ENCODE measurements at regions not wholly inside any gene's neighbourhood (a gene's known extent, or its start where the extent isn't known, plus 50 kb on each side); places are given as distances from the start of the nearest gene placed in this dataset.

- no peaks in the 10 kb centered on the region for H3K4me1 ChIP-seq (ENCODE audit: insufficient read depth, low read length)
- DNase-seq (no peak), ATAC-seq (ENCODE audit: insufficient read depth, low read depth) (no peak)
- no peaks in the 10 kb centered on the region for H4K20me1 ChIP-seq (ENCODE audit: insufficient read depth, low read length)
- H2AFZ ChIP-seq (ENCODE audit: low read depth, low read length), result no peak overlapping the region
- H3K27ac ChIP-seq (ENCODE audit: low read length), result no peak overlapping the region
- no peaks in the 10 kb centered on the region for H3K79me2 ChIP-seq (ENCODE audit: insufficient read depth, low read length)
- H3K4me2 ChIP-seq (ENCODE audit: insufficient read depth, low read length), result no peak overlapping the region
- H3K9me3 ChIP-seq (ENCODE audit: insufficient read depth, low read length, severe bottlenecking), result no peaks in the 10 kb centered on the region
- peaks cover 7% of the 10 kb centered on the region for H3K27me3 ChIP-seq (ENCODE audit: insufficient read depth, low read length, poor library complexity)
- H3K4me3 ChIP-seq (ENCODE audit: low read depth in 1 of 2, low read length in 2 of 2), result no peak overlapping the region
- TF ChIP-seq CTCF (IDR thresholded peaks at IDR 0.05; ENCODE audit: borderline replicate concordance, extremely low read depth, low read length, poor library complexity, severe bottlenecking), result no peak
- TF ChIP-seq EZH2 (IDR thresholded peaks at IDR 0.05; ENCODE audit: borderline replicate concordance, low read depth, low read length, severe bottlenecking), result no peak
- H3K36me3 ChIP-seq (ENCODE audit: insufficient read depth, low read length), result no peaks in the 10 kb centered on the region
- no peak overlapping the region for H3K9ac ChIP-seq (ENCODE audit: low read depth, low read length)
These were observed 190.5 kb downstream of the SEC61B start for GRCh38 chr9:99412606-99413005.

- no peaks in the 10 kb centered on the region for H3K4me1 ChIP-seq (ENCODE audit: insufficient read depth, low read length)
- no peak overlapping the region for H2AFZ ChIP-seq (ENCODE audit: low read depth, low read length)
- H4K20me1 ChIP-seq (ENCODE audit: insufficient read depth, low read length), result no peaks in the 10 kb centered on the region
- H3K27me3 ChIP-seq (ENCODE audit: insufficient read depth, low read length, poor library complexity), result peaks cover 7% of the 10 kb centered on the region
- no peak overlapping the region for H3K9ac ChIP-seq (ENCODE audit: low read depth, low read length)
- no peaks in the 10 kb centered on the region for H3K36me3 ChIP-seq (ENCODE audit: insufficient read depth, low read length)
- H3K4me3 ChIP-seq (ENCODE audit: low read depth in 1 of 2, low read length in 2 of 2), result no peak overlapping the region
- H3K79me2 ChIP-seq (ENCODE audit: insufficient read depth, low read length), result no peaks in the 10 kb centered on the region
- H3K9me3 ChIP-seq (ENCODE audit: insufficient read depth, low read length, severe bottlenecking), result no peaks in the 10 kb centered on the region
- no peak overlapping the region for H3K27ac ChIP-seq (ENCODE audit: low read length)
- H3K4me2 ChIP-seq (ENCODE audit: insufficient read depth, low read length), result no peak overlapping the region
- no peak for DNase-seq
- TF ChIP-seq CTCF (IDR thresholded peaks at IDR 0.05; ENCODE audit: borderline replicate concordance, extremely low read depth, low read length, poor library complexity, severe bottlenecking) (no peak), EZH2 (IDR thresholded peaks at IDR 0.05; ENCODE audit: borderline replicate concordance, low read depth, low read length, severe bottlenecking) (no peak)
- ATAC-seq (ENCODE audit: insufficient read depth, low read depth), result no peak
These were observed 192.2 kb downstream of the SEC61B start for GRCh38 chr9:99414321-99414720.

- H3K36me3 ChIP-seq (ENCODE audit: insufficient read depth, low read length), result no peaks in the 10 kb centered on the region
- H3K27ac ChIP-seq (ENCODE audit: low read length), result no peak overlapping the region
- no peaks in the 10 kb centered on the region for H3K79me2 ChIP-seq (ENCODE audit: insufficient read depth, low read length)
- H3K4me1 ChIP-seq (ENCODE audit: insufficient read depth, low read length), result no peaks in the 10 kb centered on the region
- no peak for TF ChIP-seq EZH2 (IDR thresholded peaks at IDR 0.05; ENCODE audit: borderline replicate concordance, low read depth, low read length, severe bottlenecking)
- TF ChIP-seq CTCF (IDR thresholded peaks at IDR 0.05; ENCODE audit: borderline replicate concordance, extremely low read depth, low read length, poor library complexity, severe bottlenecking), result no peak
- no peak overlapping the region for H3K9ac ChIP-seq (ENCODE audit: low read depth, low read length)
- H2AFZ ChIP-seq (ENCODE audit: low read depth, low read length), result no peak overlapping the region
- no peak for ATAC-seq (ENCODE audit: insufficient read depth, low read depth)
- H3K27me3 ChIP-seq (ENCODE audit: insufficient read depth, low read length, poor library complexity), result peaks cover 7% of the 10 kb centered on the region
- H4K20me1 ChIP-seq (ENCODE audit: insufficient read depth, low read length), result no peaks in the 10 kb centered on the region
- H3K9me3 ChIP-seq (ENCODE audit: insufficient read depth, low read length, severe bottlenecking), result no peaks in the 10 kb centered on the region
- no peak overlapping the region for H3K4me2 ChIP-seq (ENCODE audit: insufficient read depth, low read length)
- DNase-seq, result no peak
- H3K4me3 ChIP-seq (ENCODE audit: low read depth in 1 of 2, low read length in 2 of 2), result no peak overlapping the region
These were observed 193.5 kb downstream of the SEC61B start for GRCh38 chr9:99415606-99416005.

- no peaks in the 10 kb centered on the region for H3K79me2 ChIP-seq (ENCODE audit: insufficient read depth, low read length)
- no peak overlapping the region for H3K4me3 ChIP-seq (ENCODE audit: low read depth in 1 of 2, low read length in 2 of 2)
- no peak overlapping the region for H3K27ac ChIP-seq (ENCODE audit: low read length)
- ATAC-seq (ENCODE audit: insufficient read depth, low read depth) (no peak), DNase-seq (no peak)
- TF ChIP-seq EZH2 (IDR thresholded peaks at IDR 0.05; ENCODE audit: borderline replicate concordance, low read depth, low read length, severe bottlenecking), result no peak
- TF ChIP-seq CTCF (IDR thresholded peaks at IDR 0.05; ENCODE audit: borderline replicate concordance, extremely low read depth, low read length, poor library complexity, severe bottlenecking), result no peak
- H3K4me1 ChIP-seq (ENCODE audit: insufficient read depth, low read length), result no peaks in the 10 kb centered on the region
- no peaks in the 10 kb centered on the region for H3K9me3 ChIP-seq (ENCODE audit: insufficient read depth, low read length, severe bottlenecking)
- H4K20me1 ChIP-seq (ENCODE audit: insufficient read depth, low read length), result no peaks in the 10 kb centered on the region
- H3K36me3 ChIP-seq (ENCODE audit: insufficient read depth, low read length), result no peaks in the 10 kb centered on the region
- H3K27me3 ChIP-seq (ENCODE audit: insufficient read depth, low read length, poor library complexity), result peaks cover 7% of the 10 kb centered on the region
- H3K9ac ChIP-seq (ENCODE audit: low read depth, low read length), result no peak overlapping the region
- no peak overlapping the region for H2AFZ ChIP-seq (ENCODE audit: low read depth, low read length)
- H3K4me2 ChIP-seq (ENCODE audit: insufficient read depth, low read length), result no peak overlapping the region
These were observed 193.9 kb downstream of the SEC61B start for GRCh38 chr9:99416007-99416406.

Measured in DND-41 (cell line).